Kidney epithelial cell (primary cell): ENCODE measurements at regions not wholly inside any gene's neighbourhood (a gene's known extent, or its start where the extent isn't known, plus 50 kb on each side); places are given as distances from the start of the nearest gene placed in this dataset.
"Not testable (repeated sequence)": the region's sequence is repeated elsewhere in the genome, so short reads cannot be mapped to it uniquely, and the experiment has no call there.

Experiments used
- DNase-seq: peaks from one replicate; pipeline ENCODE4 v3.0.0-alpha.2; 2010; ENCODE audit warnings: low read depth
- H3K27me3 ChIP-seq: 2 replicates; pipeline ENCODE4 v1.6.0; 2011; ENCODE audit warnings: low read length; ENCODE audit not compliant: control insufficient read depth, insufficient read depth
- H3K36me3 ChIP-seq: 2 replicates; pipeline ENCODE4 v1.5.1; 2011; ENCODE audit warnings: low read length; ENCODE audit not compliant: control insufficient read depth, insufficient read depth
- H3K4me3 ChIP-seq: 2 replicates; pipeline ENCODE4 v1.5.1; 2011; ENCODE audit warnings: low read depth, mild to moderate bottlenecking, control low read depth, low read length
- TF ChIP-seq, protein P1 (sequence below): IDR thresholded peaks from 2 replicates; pipeline ENCODE4 v1.5.1; 2011; ENCODE audit warnings: mild to moderate bottlenecking, moderate library complexity, low read length, control low read depth, inconsistent platforms; ENCODE audit not compliant: insufficient read depth, poor library complexity, severe bottlenecking

DNA sequence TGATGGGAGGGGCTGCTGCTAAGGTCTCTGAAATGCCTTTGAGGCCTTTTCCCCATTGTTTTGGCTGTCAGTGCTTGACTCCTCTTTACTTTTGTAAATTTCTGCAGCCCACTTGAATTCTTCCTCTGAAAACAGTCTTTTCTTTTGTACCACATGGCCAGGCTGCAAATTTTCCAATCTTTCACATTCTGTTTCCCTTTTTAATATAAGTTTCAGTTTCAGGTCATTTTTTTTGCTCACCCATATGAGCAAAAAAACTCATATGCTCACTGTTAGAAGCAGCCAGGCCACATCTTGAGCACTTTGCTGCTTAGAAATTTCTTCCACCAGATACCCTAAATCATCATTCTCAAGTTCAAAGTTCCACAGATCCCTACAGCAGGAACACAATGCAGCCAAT, 234.6 kb upstream of the ADRA1B start:
- H3K27me3 ChIP-seq, result no peaks in the 10 kb centered on the region
- no peaks in the 10 kb centered on the region for H3K36me3 ChIP-seq
- no peak overlapping the region for H3K4me3 ChIP-seq
- TF ChIP-seq, protein P1, sequence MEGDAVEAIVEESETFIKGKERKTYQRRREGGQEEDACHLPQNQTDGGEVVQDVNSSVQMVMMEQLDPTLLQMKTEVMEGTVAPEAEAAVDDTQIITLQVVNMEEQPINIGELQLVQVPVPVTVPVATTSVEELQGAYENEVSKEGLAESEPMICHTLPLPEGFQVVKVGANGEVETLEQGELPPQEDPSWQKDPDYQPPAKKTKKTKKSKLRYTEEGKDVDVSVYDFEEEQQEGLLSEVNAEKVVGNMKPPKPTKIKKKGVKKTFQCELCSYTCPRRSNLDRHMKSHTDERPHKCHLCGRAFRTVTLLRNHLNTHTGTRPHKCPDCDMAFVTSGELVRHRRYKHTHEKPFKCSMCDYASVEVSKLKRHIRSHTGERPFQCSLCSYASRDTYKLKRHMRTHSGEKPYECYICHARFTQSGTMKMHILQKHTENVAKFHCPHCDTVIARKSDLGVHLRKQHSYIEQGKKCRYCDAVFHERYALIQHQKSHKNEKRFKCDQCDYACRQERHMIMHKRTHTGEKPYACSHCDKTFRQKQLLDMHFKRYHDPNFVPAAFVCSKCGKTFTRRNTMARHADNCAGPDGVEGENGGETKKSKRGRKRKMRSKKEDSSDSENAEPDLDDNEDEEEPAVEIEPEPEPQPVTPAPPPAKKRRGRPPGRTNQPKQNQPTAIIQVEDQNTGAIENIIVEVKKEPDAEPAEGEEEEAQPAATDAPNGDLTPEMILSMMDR, result no peak
- DNase-seq, result no peak

DNA sequence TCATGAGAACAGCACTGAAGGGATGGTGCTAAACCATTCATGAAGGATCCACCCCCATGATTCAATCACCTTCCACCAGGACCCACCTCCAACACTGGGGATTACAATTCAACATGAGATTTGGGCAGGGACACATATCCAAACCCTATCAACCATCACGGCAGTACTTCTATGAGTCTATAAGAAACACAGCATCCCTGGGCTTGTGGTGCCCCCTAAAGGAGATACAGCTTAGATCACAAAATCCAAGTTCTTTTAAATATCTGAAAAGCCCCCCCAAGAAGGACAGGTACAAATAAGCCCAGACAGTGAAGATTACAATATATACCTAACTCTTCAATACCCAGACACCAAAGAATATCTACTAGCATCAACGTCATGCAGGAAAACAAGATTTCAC, 233.7 kb upstream of the ADRA1B start:
- Histone ChIP-seq H3K27me3 (no peaks in the 10 kb centered on the region), H3K4me3 (no peak overlapping the region), H3K36me3 (no peaks in the 10 kb centered on the region)
- no peak for DNase-seq
- TF ChIP-seq, protein P1, result no peak

DNA sequence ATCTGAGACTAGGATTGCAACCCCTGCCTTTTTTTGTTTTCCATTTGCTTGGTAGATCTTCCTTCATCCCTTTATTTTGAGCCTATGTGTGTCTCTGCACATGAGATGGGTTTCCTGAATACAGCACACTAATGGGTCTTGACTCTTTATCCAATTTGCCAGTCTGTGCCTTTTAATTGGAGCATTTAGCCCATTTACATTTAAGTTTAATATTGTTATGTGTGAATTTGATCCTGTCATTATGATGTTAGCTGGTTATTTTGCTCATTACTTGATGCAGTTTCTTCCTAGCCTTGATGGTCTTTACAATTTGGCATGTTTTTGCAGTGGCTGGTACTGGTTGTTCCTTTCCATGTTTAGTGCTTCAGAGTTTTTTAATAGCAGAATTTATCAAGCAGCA, 228.4 kb upstream of the ADRA1B start:
- not testable (repeated sequence) for H3K4me3 ChIP-seq, H3K27me3 ChIP-seq, H3K36me3 ChIP-seq, DNase-seq

DNA sequence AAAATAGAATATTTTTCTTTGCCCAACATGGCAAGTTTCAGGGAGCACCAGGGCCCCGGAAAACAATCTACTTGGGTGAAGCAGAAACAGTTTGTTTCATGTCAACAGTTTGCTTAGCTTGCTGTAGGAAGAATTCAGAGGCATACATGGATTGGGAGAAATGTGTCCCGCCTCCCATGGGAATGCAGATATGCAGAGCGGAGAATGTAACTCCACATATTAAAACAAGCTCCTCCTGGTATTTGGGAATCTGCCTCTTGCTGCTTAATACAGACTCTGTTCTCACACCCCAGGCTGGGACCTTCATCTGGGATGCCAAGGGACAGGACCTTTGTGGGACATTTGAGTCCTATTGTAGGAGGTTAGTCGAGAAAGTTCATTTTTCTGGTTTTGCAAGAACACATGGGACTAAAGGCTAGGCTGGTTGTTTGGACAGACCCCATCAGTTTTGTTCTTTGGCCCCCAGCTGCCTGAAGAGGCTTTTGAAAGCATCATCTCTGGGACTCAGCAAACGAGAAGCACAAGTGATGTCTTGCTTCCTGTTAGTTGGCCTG, 220.5 kb upstream of the ADRA1B start:
- TF ChIP-seq, protein P1, result no peak
- no peaks in the 10 kb centered on the region for H3K27me3 ChIP-seq
- DNase-seq, result no peak
- no peaks in the 10 kb centered on the region for H3K36me3 ChIP-seq
- H3K4me3 ChIP-seq, result no peak overlapping the region

DNA sequence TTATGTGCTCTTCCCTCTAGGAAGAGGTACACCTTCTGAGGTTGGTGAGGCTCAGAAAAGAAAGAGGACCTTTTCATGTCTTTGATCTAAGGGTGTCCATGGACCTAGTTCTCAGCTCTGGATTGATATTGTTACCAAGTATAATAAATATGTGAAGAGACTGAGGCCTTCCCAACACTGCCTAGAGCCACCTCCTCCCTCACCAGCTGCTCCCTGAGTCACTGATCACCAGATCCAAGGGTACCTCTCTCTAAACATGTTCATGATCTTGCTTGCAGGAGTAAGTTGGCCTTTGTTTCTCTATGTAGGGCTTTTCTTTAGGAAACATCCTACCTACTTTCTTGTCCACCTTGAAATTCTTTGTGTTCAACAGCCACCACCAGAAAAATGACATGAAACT, 218.8 kb upstream of the ADRA1B start:
- Histone ChIP-seq H3K4me3 (no peak overlapping the region), H3K36me3 (no peaks in the 10 kb centered on the region), H3K27me3 (no peaks in the 10 kb centered on the region)
- DNase-seq, result no peak
- TF ChIP-seq, protein P1, result no peak

DNA sequence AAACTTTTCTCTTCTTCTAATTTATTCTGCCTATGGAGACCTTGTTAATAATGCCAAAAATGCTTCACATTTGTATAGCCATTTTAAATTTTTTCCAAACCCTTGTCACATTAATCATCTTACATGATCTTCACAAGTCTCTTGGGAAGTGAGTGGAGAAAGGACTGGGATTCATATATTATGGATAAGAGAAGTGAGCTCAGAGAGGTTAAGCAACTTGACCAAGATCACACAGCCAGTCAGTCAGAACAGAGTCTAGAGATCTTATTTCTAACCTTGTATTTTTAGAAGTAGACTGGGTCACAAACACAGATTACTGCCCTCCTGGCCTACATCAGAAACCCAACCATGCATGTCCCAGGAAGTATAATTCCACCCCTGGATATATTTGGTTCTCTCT, 218.0 kb upstream of the ADRA1B start:
- TF ChIP-seq, protein P1, result no peak
- H3K4me3 ChIP-seq, result no peak overlapping the region

More for the DNA sequence above, 218.0 kb upstream of the ADRA1B start:
- Histone ChIP-seq H3K36me3 (no peaks in the 10 kb centered on the region), H3K27me3 (no peaks in the 10 kb centered on the region)
- DNase-seq, result no peak
